SU-DHL-6 (cell line): ENCODE measurements at regions not wholly inside any gene's neighbourhood (a gene's known extent, or its start where the extent isn't known, plus 50 kb on each side); places are given as distances from the start of the nearest gene placed in this dataset.

ENCODE experiments used
- CTCF ChIP-seq: fragments of 200-600 bp; sonication (generic); IDR thresholded peaks from one replicate; pipeline ENCODE4 v1.5.1; 2017; ENCODE audit warnings: antibody characterized with exemption, mild to moderate bottlenecking, low read length, moderate library complexity; ENCODE audit not compliant: insufficient read depth, poor library complexity, severe bottlenecking
- EZH2phosphoT487 ChIP-seq: fragments of 200-600 bp; sonication (generic), shearing (Covaris generic); conservative IDR thresholded peaks from 2 replicates; pipeline ENCODE4 v1.6.1; 2018; ENCODE audit warnings: mild to moderate bottlenecking, antibody characterized with exemption, low read length, moderate library complexity, mixed read lengths

GRCh38 chr11:116335078-116335477 is 437.7 kb downstream of the BUD13 start:
- TF ChIP-seq CTCF, result no peak
- TF ChIP-seq EZH2phosphoT487, result no peak
